Psoas muscle (tissue), 7 donors: ENCODE measurements at regions not wholly inside any gene's neighbourhood (a gene's known extent, or its start where the extent isn't known, plus 50 kb on each side); places are given as distances from the start of the nearest gene placed in this dataset.
"Not testable (repeated sequence)": the region's sequence is repeated elsewhere in the genome, so short reads cannot be mapped to it uniquely, and the experiment has no call there.

Experiments used
- ATAC-seq, 4 donors: fragments of 200-7000 bp; cut with Tn5 transposase; one replicate each; pipeline ENCODE4 v1.9.1; 2020; ENCODE audit warnings: moderate library complexity in 3 of 4, mild to moderate bottlenecking in 2 of 4
- DNase-seq, 2 donors: peaks; one replicate each; pipeline ENCODE4 v3.0.0-alpha.2; 2020
- H3K27ac ChIP-seq: fragments of 200-600 bp; one replicate; pipeline ENCODE4 v1.8.0; 2022
- H3K27me3 ChIP-seq, 3 donors: fragments of 200-600 bp in 1 of 3; one replicate each; pipeline versions ENCODE4 v1.6.1 to v1.8.0; 2013 to 2022; ENCODE audit warnings: low read length in 2 of 3, mild to moderate bottlenecking in 2 of 3, moderate library complexity in 1 of 3; ENCODE audit not compliant: insufficient read depth in 3 of 3
- H3K36me3 ChIP-seq, 2 donors: fragments of 200-600 bp in 1 of 2; one replicate each; pipeline versions ENCODE4 v1.6.1 to v1.8.0; 2013 to 2022; ENCODE audit warnings: low read depth in 1 of 2, mild to moderate bottlenecking in 1 of 2, moderate library complexity in 1 of 2; ENCODE audit not compliant: insufficient read depth in 1 of 2
- H3K4me1 ChIP-seq: fragments of 200-600 bp; one replicate; pipeline ENCODE4 v1.8.0; 2022
- H3K4me3 ChIP-seq: fragments of 200-600 bp; one replicate; pipeline ENCODE4 v1.8.0; 2022; ENCODE audit warnings: mild to moderate bottlenecking
- H3K9me3 ChIP-seq: fragments of 200-600 bp; one replicate; pipeline ENCODE4 v1.8.0; 2022
- CTCF ChIP-seq: fragments of 200-600 bp; IDR thresholded peaks from one replicate; pipeline ENCODE4 v1.8.0; 2022; ENCODE audit warnings: antibody characterized with exemption
- WGBS, 3 donors: extraction: QIAGEN DNeasy Blood & Tissue Kit; methylation state at CpG; one replicate each; pipeline versions ENCODE4 v1.1.6 to v1.1.7; 2013; 5-methylcytosine and 5-hydroxymethylcytosine counted together
- intact Hi-C, 2 donors: fragments of 100-400 bp; cut with DNase I; formaldehyde crosslinking; loops; one replicate each; pipeline versions ENCODE4 v1.11.0 to v1.14.2; 2022
- donor health status: healthy with polysubstance abuse.
- donor health status: DM: no; HTN: no; CAD: no; lungs with moderate emphysema.
- donor health status: Bipolar disorder and iron deficiency.
- donor health status: healthy.
- donor health status: DM: yes; HTN: yes; CAD: no.
- donor health status: DM: no; HTN: no; CAD: no.
- donor health status: DM: yes; HTN: yes; CAD: no.

DNA sequence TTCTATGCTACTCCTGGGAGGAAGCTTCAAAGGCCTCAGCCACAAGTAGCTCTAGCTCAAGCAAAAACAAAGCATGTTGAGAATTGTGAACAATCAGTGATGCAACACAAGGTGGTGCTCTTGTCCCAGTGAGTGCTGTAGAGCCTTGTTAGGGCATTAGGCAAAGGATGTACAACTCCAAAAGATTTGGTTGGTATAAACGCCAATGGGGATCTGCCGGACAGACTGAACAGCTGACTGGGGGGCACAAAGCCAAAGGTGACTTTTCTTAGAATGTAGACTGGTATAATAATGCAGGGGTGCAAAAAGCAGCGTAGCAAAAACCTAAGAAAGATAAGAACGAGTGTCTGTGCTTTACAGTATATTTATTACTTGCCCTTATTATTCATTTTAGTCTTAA lies 62.6 kb upstream of the ALB start:
- Histone ChIP-seq H3K27ac (no peak overlapping the region), H3K36me3 (no peaks in the 10 kb centered on the region), H3K9me3 (no peaks in the 10 kb centered on the region), H3K4me1 (no peaks in the 10 kb centered on the region), H3K4me3 (no peak overlapping the region), H3K27me3 (no peaks in the 10 kb centered on the region)
- peak; percentile 43 for TF ChIP-seq CTCF
- DNase-seq (no peak), ATAC-seq (no peak)
- intact Hi-C loops: loop anchor here in 1 of 2 donors (5.0 kb wide), 1 partner anchor 311 kb away; no protein-coding TSS in a partner anchor
- 33 to 40% (median 39%) methylated on average over 4 of the region's 4 CpGs for WGBS, 3 donors

DNA sequence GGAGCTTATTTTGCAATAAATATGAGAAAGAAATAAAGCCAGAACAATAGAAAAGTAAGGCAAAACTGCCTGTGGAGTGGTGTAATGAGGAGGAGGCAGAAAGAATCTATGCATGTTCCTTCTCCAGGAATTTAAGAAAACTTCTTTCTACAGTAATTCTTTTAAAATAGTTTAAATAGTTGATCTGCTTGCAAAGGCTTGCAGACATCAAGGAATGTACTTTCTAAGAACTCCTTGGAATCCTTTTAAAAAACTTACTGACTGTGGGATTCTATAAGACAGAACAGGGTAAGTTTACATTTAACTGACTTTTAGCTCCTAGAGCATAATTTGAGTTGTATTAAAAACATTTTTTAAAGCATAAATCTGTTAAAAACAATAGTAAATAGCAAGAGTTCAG lies 63.2 kb upstream of the ALB start:
- Histone ChIP-seq H3K27ac (no peak overlapping the region), H3K4me1 (no peaks in the 10 kb centered on the region), H3K27me3 (no peaks in the 10 kb centered on the region), H3K9me3 (no peaks in the 10 kb centered on the region), H3K36me3 (no peaks in the 10 kb centered on the region), H3K4me3 (no peak overlapping the region)
- DNase-seq (no peak), ATAC-seq (no peak)
- no peak for TF ChIP-seq CTCF
- intact Hi-C loops: loop anchor here in 1 of 2 donors (5.0 kb wide), 1 partner anchor 311 kb away; no protein-coding TSS in a partner anchor

DNA sequence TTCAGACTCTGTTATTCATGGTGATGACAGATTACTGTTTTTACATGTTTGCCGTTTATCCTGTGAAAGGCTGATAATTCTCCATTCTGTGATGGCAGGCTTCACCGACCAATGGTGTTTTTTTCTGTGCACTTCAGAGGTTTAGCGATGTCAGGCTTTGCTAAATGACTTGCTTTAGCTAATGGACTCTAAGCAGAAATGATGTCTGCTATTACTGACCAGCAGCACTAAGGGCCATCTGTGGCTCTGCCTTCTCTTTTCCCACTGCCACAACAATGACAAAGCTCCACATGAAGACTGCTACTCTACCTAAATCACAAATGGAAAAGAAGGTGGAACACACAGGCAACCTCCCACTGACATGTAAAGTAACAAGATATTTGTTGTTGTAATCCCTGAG lies 68.4 kb upstream of the ALB start:
- Histone ChIP-seq H3K4me3 (no peak overlapping the region), H3K36me3 (no peaks in the 10 kb centered on the region), H3K4me1 (no peaks in the 10 kb centered on the region), H3K9me3 (no peaks in the 10 kb centered on the region), H3K27ac (no peak overlapping the region), H3K27me3 (no peaks in the 10 kb centered on the region)
- WGBS, 3 donors: 84 to 88% (median 85%) methylated on average over 3 of the region's 3 CpGs
- no peak for TF ChIP-seq CTCF
- intact Hi-C loops: no loop called here
- ATAC-seq: no peak
- no peak for DNase-seq

DNA sequence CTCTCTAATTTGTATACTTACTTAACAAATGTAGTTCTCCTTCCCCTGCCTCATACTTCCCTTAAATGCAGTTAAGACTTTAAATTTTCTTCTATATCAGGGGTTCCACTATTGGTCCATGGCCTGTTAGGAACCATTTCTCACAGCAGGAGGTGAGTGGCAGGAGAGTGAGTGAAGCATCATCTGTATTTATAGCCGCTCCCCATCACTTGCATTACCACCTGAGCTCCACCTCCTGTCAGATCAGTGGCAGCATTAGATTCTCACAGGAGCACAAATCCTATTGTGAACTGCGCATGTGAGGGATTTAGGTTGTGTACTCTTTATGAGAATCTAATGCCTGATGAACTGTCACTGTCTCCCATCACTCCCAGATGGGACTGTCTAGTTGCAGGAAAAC lies 72.1 kb upstream of the ALB start:
- H3K4me1 ChIP-seq, H3K4me3 ChIP-seq, DNase-seq, intact Hi-C loops, H3K27me3 ChIP-seq, H3K9me3 ChIP-seq, ATAC-seq, H3K36me3 ChIP-seq, H3K27ac ChIP-seq: not testable (repeated sequence)
- WGBS, 3 donors: 92 to 98% (median 96%) methylated on average over 2 of the region's 2 CpGs

DNA sequence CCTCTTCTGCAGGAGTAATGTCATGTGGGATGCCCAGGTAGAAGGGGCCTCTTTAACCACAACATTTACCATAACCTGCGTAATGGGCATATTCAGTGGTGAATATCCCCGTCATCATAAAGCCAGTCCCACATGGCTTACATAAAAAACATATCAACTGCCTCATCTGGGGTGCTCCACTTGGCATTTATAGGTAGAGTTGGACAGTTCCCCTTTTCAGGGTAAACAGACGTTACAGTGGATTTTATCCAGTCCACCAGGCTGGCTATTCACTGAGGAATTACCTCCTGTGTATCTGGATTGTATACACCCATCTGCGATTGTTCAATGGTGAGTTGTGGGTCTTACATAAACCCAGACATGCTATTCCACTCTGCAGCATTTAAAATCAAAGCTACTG lies 70.7 kb upstream of the ANKRD17 start:
- Histone ChIP-seq H3K4me1 (no peaks in the 10 kb centered on the region), H3K9me3 (peaks cover 6% of the 10 kb centered on the region), H3K4me3 (no peak overlapping the region), H3K27ac (no peak overlapping the region), H3K27me3 (no peaks in the 10 kb centered on the region), H3K36me3 (no peaks in the 10 kb centered on the region)
- 80 to 86% (median 85%) methylated on average over 4 of the region's 4 CpGs for WGBS, 3 donors
- intact Hi-C loops: no loop called here
- no peak for TF ChIP-seq CTCF
- ATAC-seq (no peak), DNase-seq (no peak)

- H3K27me3 ChIP-seq, H3K27ac ChIP-seq, ATAC-seq, H3K4me3 ChIP-seq, H3K9me3 ChIP-seq, H3K36me3 ChIP-seq, intact Hi-C loops, H3K4me1 ChIP-seq, DNase-seq: not testable (repeated sequence)
- WGBS, 3 donors: 69 to 79% (median 77%) methylated on average over 5 of the region's 5 CpGs
Observed at GRCh38 chr4:73325776-73326175, 67.2 kb upstream of the ANKRD17 start.
